Astrocyte (in vitro differentiated cells and primary cell): ENCODE measurements at regions not wholly inside any gene's neighbourhood (a gene's known extent, or its start where the extent isn't known, plus 50 kb on each side); places are given as distances from the start of the nearest gene placed in this dataset.

Experiments
- DNase-seq: peaks from one replicate; pipeline ENCODE4 v3.0.0-alpha.2; 2010; ENCODE audit warnings: low read depth
- FAIRE-seq: peaks from 2 replicates; lab custom pipeline; 2011; peaks lifted over from hg19 to GRCh38; lab: Jason Lieb, UNC
- H2AFZ ChIP-seq: 2 replicates; pipeline ENCODE4 v1.6.0; 2012; ENCODE audit warnings: low read depth, low read length, inconsistent platforms
- H3K27ac ChIP-seq: 2 replicates; pipeline ENCODE4 v1.5.1; 2011; ENCODE audit warnings: low read depth, low read length, inconsistent platforms
- H3K27me3 ChIP-seq: 2 replicates; pipeline ENCODE4 v1.6.0; 2011; ENCODE audit warnings: low read length, inconsistent platforms; ENCODE audit not compliant: insufficient read depth
- H3K36me3 ChIP-seq: 2 replicates; pipeline ENCODE4 v1.5.1; 2011; ENCODE audit warnings: low read length, inconsistent platforms; ENCODE audit not compliant: insufficient read depth
- H3K4me1 ChIP-seq: 2 replicates; pipeline ENCODE4 v1.5.1; 2011; ENCODE audit warnings: low read length, inconsistent platforms; ENCODE audit not compliant: insufficient read depth
- H3K4me2 ChIP-seq: 2 replicates; pipeline ENCODE4 v1.6.0; 2012; ENCODE audit warnings: low read length, inconsistent platforms
- H3K4me3 ChIP-seq: 2 replicates; pipeline ENCODE4 v1.5.1; 2011; ENCODE audit warnings: low read depth, mild to moderate bottlenecking, low read length, inconsistent platforms; ENCODE audit not compliant: insufficient read depth
- H3K79me2 ChIP-seq: 2 replicates; pipeline ENCODE4 v1.6.0; 2012; ENCODE audit warnings: mild to moderate bottlenecking, low read length, inconsistent platforms; ENCODE audit not compliant: insufficient read depth
- H3K9ac ChIP-seq: 2 replicates; pipeline ENCODE4 v1.6.0; 2012; ENCODE audit warnings: mild to moderate bottlenecking, low read length, inconsistent platforms
- H3K9me3 ChIP-seq: 2 replicates; pipeline ENCODE4 v1.5.1; 2012; ENCODE audit warnings: low read depth, mild to moderate bottlenecking, low read length, inconsistent platforms; ENCODE audit not compliant: insufficient read depth
- H4K20me1 ChIP-seq: 2 replicates; pipeline ENCODE4 v1.6.0; 2012; ENCODE audit warnings: low read length, inconsistent platforms; ENCODE audit not compliant: insufficient read depth
- H3K27ac Mint-ChIP-seq: one replicate; pipeline ENCODE4 v1.8.0; 2021; ENCODE audit warnings: mild to moderate bottlenecking, mixed read lengths; ENCODE audit not compliant: unreplicated experiment
- H3K27me3 Mint-ChIP-seq: one replicate; pipeline ENCODE4 v1.8.0; 2021; ENCODE audit warnings: low read depth, mixed read lengths; ENCODE audit not compliant: unreplicated experiment
- H3K36me3 Mint-ChIP-seq: one replicate; pipeline ENCODE4 v1.8.0; 2021; ENCODE audit warnings: low read depth, mixed read lengths; ENCODE audit not compliant: unreplicated experiment
- H3K4me1 Mint-ChIP-seq: one replicate; pipeline ENCODE4 v1.8.0; 2021; ENCODE audit warnings: low read depth, mixed read lengths; ENCODE audit not compliant: unreplicated experiment
- H3K4me3 Mint-ChIP-seq: one replicate; pipeline ENCODE4 v1.8.0; 2021; ENCODE audit warnings: mild to moderate bottlenecking, moderate library complexity, mixed read lengths; ENCODE audit not compliant: unreplicated experiment
- H3K9me3 Mint-ChIP-seq: one replicate; pipeline ENCODE4 v1.8.0; 2021; ENCODE audit warnings: mild to moderate bottlenecking, mixed read lengths; ENCODE audit not compliant: unreplicated experiment
- EZH2 ChIP-seq: IDR thresholded peaks from 2 replicates; pipeline ENCODE4 v1.6.1; 2012; ENCODE audit warnings: mild to moderate bottlenecking, low read length, inconsistent platforms; ENCODE audit not compliant: insufficient read depth
- TF ChIP-seq, protein P1 (sequence below): IDR thresholded peaks from 2 replicates; pipeline ENCODE4 v1.5.1; 2011; ENCODE audit warnings: low read depth, mild to moderate bottlenecking, inconsistent platforms, low read length, moderate library complexity; ENCODE audit not compliant: insufficient read depth

DNA sequence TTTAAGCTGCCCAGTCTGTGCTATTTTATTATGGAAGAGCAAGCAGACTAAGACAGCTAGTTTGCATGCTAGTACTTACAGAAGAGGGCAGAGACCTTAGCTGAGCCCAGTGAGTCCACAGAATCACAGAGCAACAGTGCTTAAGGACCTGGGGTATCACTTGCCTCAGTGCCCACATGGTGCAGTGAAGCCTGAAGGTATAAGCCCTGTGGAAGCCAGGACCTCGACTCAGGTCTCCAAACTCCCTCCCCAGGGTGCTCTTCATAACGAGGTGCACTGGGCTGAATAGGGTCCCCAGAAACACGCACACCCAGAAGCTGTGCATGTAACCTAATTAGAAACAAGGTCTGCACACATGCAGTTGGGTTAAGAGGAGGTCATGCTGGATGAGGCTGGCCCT lies 718.1 kb downstream of the GALR1 start:
- no peak for TF ChIP-seq EZH2
- TF ChIP-seq, protein P1, sequence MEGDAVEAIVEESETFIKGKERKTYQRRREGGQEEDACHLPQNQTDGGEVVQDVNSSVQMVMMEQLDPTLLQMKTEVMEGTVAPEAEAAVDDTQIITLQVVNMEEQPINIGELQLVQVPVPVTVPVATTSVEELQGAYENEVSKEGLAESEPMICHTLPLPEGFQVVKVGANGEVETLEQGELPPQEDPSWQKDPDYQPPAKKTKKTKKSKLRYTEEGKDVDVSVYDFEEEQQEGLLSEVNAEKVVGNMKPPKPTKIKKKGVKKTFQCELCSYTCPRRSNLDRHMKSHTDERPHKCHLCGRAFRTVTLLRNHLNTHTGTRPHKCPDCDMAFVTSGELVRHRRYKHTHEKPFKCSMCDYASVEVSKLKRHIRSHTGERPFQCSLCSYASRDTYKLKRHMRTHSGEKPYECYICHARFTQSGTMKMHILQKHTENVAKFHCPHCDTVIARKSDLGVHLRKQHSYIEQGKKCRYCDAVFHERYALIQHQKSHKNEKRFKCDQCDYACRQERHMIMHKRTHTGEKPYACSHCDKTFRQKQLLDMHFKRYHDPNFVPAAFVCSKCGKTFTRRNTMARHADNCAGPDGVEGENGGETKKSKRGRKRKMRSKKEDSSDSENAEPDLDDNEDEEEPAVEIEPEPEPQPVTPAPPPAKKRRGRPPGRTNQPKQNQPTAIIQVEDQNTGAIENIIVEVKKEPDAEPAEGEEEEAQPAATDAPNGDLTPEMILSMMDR = no peak
- no peak overlapping the region for H3K9ac ChIP-seq
- peaks cover 7% of the 10 kb centered on the region for H3K9me3 ChIP-seq
- no peak overlapping the region for H3K4me2 ChIP-seq
- Mint-ChIP-seq H3K27ac (no peak overlapping the region), H3K27me3 (no peaks in the 10 kb centered on the region), H3K36me3 (no peaks in the 10 kb centered on the region), H3K4me1 (no peaks in the 10 kb centered on the region), H3K9me3 (peaks cover 13% of the 10 kb centered on the region), H3K4me3 (no peak overlapping the region)
- no peak overlapping the region for H3K4me3 ChIP-seq
- FAIRE-seq (no peak), DNase-seq (no peak)
- no peaks in the 10 kb centered on the region for H3K27me3 ChIP-seq
- H2AFZ ChIP-seq = no peak overlapping the region
- H4K20me1 ChIP-seq = no peaks in the 10 kb centered on the region
- no peaks in the 10 kb centered on the region for H3K4me1 ChIP-seq
- H3K79me2 ChIP-seq = no peaks in the 10 kb centered on the region
- no peaks in the 10 kb centered on the region for H3K36me3 ChIP-seq
- no peak overlapping the region for H3K27ac ChIP-seq

DNA sequence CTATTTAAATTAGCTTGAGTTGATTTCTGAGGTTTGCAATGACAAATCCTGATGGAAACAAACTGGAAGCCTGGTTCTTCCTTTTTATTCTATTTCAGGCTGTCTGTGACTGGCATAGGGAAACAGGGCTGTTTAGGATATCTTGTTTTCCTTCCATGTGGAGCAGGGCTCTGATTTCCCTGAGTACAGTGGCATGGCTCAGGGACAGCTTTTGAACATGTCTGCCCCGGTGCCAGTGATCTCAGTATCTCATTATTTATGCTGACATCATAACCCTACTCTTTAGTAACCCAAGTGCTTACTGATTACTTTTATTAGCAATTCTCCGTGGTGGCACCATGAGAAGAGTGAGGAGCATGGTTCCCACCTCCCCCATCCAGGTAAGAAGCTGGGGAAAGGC lies 720.3 kb downstream of the GALR1 start:
- Histone ChIP-seq H2AFZ (no peak overlapping the region), H3K9ac (no peak overlapping the region), H3K27me3 (no peaks in the 10 kb centered on the region), H3K9me3 (peaks cover 10% of the 10 kb centered on the region), H3K36me3 (no peaks in the 10 kb centered on the region), H3K4me3 (no peak overlapping the region), H3K4me2 (no peak overlapping the region), H3K79me2 (no peaks in the 10 kb centered on the region), H4K20me1 (no peaks in the 10 kb centered on the region), H3K27ac (no peak overlapping the region), H3K4me1 (no peaks in the 10 kb centered on the region)
- DNase-seq = no peak
- TF ChIP-seq, protein P1 = no peak
- TF ChIP-seq EZH2 = no peak
- H3K27ac Mint-ChIP-seq = no peak overlapping the region
- H3K27me3 Mint-ChIP-seq = no peaks in the 10 kb centered on the region
- peaks cover 15% of the 10 kb centered on the region for H3K9me3 Mint-ChIP-seq
- H3K36me3 Mint-ChIP-seq = no peaks in the 10 kb centered on the region
- H3K4me1 Mint-ChIP-seq = no peaks in the 10 kb centered on the region
- no peak for FAIRE-seq
- H3K4me3 Mint-ChIP-seq = no peak overlapping the region

- Mint-ChIP-seq H3K4me1 (no peaks in the 10 kb centered on the region), H3K27ac (no peak overlapping the region), H3K36me3 (no peaks in the 10 kb centered on the region), H3K9me3 (peaks cover 15% of the 10 kb centered on the region), H3K4me3 (no peak overlapping the region), H3K27me3 (no peaks in the 10 kb centered on the region)
- H3K27me3 ChIP-seq = no peaks in the 10 kb centered on the region
- peaks cover 10% of the 10 kb centered on the region for H3K9me3 ChIP-seq
- H4K20me1 ChIP-seq = no peaks in the 10 kb centered on the region
- no peak for FAIRE-seq
- TF ChIP-seq, protein P1 = no peak
- no peak overlapping the region for H3K4me3 ChIP-seq
- no peaks in the 10 kb centered on the region for H3K79me2 ChIP-seq
- H3K27ac ChIP-seq = no peak overlapping the region
- H3K4me2 ChIP-seq = peak overlapping the region; percentile 19
- H3K36me3 ChIP-seq = no peaks in the 10 kb centered on the region
- H2AFZ ChIP-seq = no peak overlapping the region
- no peak for DNase-seq
- H3K9ac ChIP-seq = no peak overlapping the region
- H3K4me1 ChIP-seq = no peaks in the 10 kb centered on the region
These were observed 721.2 kb downstream of the GALR1 start for GRCh38 chr18:77970814-77971213.
